GM12891 (cell line): ENCODE measurements at regions not wholly inside any gene's neighbourhood (a gene's known extent, or its start where the extent isn't known, plus 50 kb on each side); places are given as distances from the start of the nearest gene placed in this dataset.

Source experiments
- PAX5 ChIP-seq: IDR thresholded peaks from 2 replicates; pipeline ENCODE4 v1.6.1; 2011; ENCODE audit warnings: low read length, moderate library complexity, mild to moderate bottlenecking; ENCODE audit not compliant: insufficient read depth, severe bottlenecking
- POLR2A ChIP-seq: IDR thresholded peaks from 2 replicates; pipeline ENCODE4 v1.6.1; 2011; ENCODE audit warnings: low read depth, low read length, control low read depth
- POLR2AphosphoS5 ChIP-seq: IDR thresholded peaks from 2 replicates; pipeline ENCODE4 v1.6.1; 2011; ENCODE audit warnings: low read depth, low read length, control low read depth
- POU2F2 ChIP-seq: IDR thresholded peaks from 2 replicates; pipeline ENCODE4 v1.6.1; 2011; ENCODE audit warnings: low read depth, mild to moderate bottlenecking, control low read depth, low read length, moderate library complexity
- TAF1 ChIP-seq: IDR thresholded peaks from 2 replicates; pipeline ENCODE4 v1.6.1; 2011; ENCODE audit warnings: low read depth, low read length, control low read depth

- TF ChIP-seq PAX5 (no peak), POLR2A (no peak), TAF1 (no peak), POLR2AphosphoS5 (no peak), POU2F2 (no peak)
Measured at GRCh38 chr18:57275111-57275510, 77.2 kb upstream of the ST8SIA3 start.
